PC-3 (cell line): ENCODE measurements at regions not wholly inside any gene's neighbourhood (a gene's known extent, or its start where the extent isn't known, plus 50 kb on each side); places are given as distances from the start of the nearest gene placed in this dataset.

ENCODE experiments used
- ATAC-seq: fragments of 200-7000 bp; cut with Tn5 transposase; 2 replicates; pipeline ENCODE4 v1.9.1; 2020; ENCODE audit warnings: mild to moderate bottlenecking, moderate library complexity
- BruUV-seq: library from RNA; stranded (reverse); fragments of 400-500 nt; replicated peaks from 2 replicates; lab custom pipeline; 2021; lab: Mats Ljungman, UMichigan
- CTCF ChIA-PET: fragments of 300-600 bp; sonication (Branson Sonifier 250); formaldehyde crosslinking; loops from one replicate; lab custom pipeline; 2022; ENCODE audit warnings: antibody characterized with exemption; lab: Charles Lee
- POLR2A ChIA-PET: fragments of 300-600 bp; sonication (Branson Sonifier 250); formaldehyde crosslinking; loops from one replicate; lab custom pipeline; 2022; ENCODE audit warnings: antibody characterized with exemption; ENCODE audit not compliant: unreplicated experiment; lab: Charles Lee
- DNase-seq: peaks from one replicate; pipeline ENCODE4 v3.0.0-alpha.2; 2015
- H2AFZ ChIP-seq: fragments of 300-600 bp; sonication (generic); 2 replicates; pipeline ENCODE4 v1.6.0; 2016; ENCODE audit warnings: antibody characterized with exemption, low read length
- H3F3A ChIP-seq: fragments of 300-600 bp; sonication (generic); one replicate; pipeline ENCODE4 v1.6.0; 2017; ENCODE audit warnings: antibody characterized with exemption, low read length, control low read depth, mild to moderate bottlenecking; ENCODE audit not compliant: unreplicated experiment
- H3K27ac ChIP-seq: fragments of 300-600 bp; sonication (generic); 2 replicates; pipeline ENCODE4 v1.5.1; 2016; ENCODE audit warnings: mild to moderate bottlenecking, low read length
- H3K27me3 ChIP-seq: fragments of 300-600 bp; sonication (generic); 2 replicates; pipeline ENCODE4 v1.6.1; 2016; ENCODE audit warnings: low read length, mixed read lengths
- H3K36me3 ChIP-seq: fragments of 300-600 bp; sonication (generic); 2 replicates; pipeline ENCODE4 v1.6.1; 2016; ENCODE audit warnings: low read depth, mixed run types, low read length, mixed read lengths
- H3K4me1 ChIP-seq: fragments of 300-600 bp; sonication (generic); 2 replicates; pipeline ENCODE4 v1.5.1; 2016; ENCODE audit warnings: low read length; ENCODE audit not compliant: insufficient read depth
- H3K4me2 ChIP-seq: fragments of 300-600 bp; sonication (generic); 2 replicates; pipeline ENCODE4 v1.6.0; 2016; ENCODE audit warnings: low read length
- H3K4me3 ChIP-seq: fragments of 300-600 bp; sonication (generic); 2 replicates; pipeline ENCODE4 v1.5.1; 2016; ENCODE audit warnings: mild to moderate bottlenecking, low read length, mixed read lengths
- H3K79me2 ChIP-seq: fragments of 300-600 bp; sonication (generic); 2 replicates; pipeline ENCODE4 v1.6.1; 2017; ENCODE audit warnings: low read length, mixed read lengths
- H3K9ac ChIP-seq: fragments of 300-600 bp; sonication (generic); 2 replicates; pipeline ENCODE4 v1.6.0; 2016; ENCODE audit warnings: mild to moderate bottlenecking, low read length
- H3K9me2 ChIP-seq: fragments of 300-600 bp; sonication (generic); replicated peaks from 2 replicates; pipeline ENCODE4 v1.6.1; 2016; ENCODE audit warnings: mixed run types, low read length, mixed read lengths
- H3K9me3 ChIP-seq: fragments of 300-600 bp; sonication (generic); 2 replicates; pipeline ENCODE4 v1.6.1; 2016; ENCODE audit warnings: low read length, mixed read lengths
- H4K20me1 ChIP-seq: fragments of 300-600 bp; sonication (generic); 2 replicates; pipeline ENCODE4 v1.6.1; 2016; ENCODE audit warnings: low read length, mixed read lengths
- CTCF ChIP-seq: fragments of 300-600 bp; sonication (generic); conservative IDR thresholded peaks from 2 replicates; pipeline ENCODE4 v1.5.1; 2017; ENCODE audit warnings: antibody characterized with exemption, low read depth, mild to moderate bottlenecking, low read length
- EZH2 ChIP-seq: fragments of 300-600 bp; sonication (generic); IDR thresholded peaks from one replicate; pipeline ENCODE4 v1.6.1; 2017; ENCODE audit warnings: antibody characterized with exemption, mild to moderate bottlenecking, low read length; ENCODE audit not compliant: unreplicated experiment
- EZH2phosphoT487 ChIP-seq: fragments of 300-600 bp; sonication (generic); IDR thresholded peaks from 2 replicates; pipeline ENCODE4 v1.6.1; 2018; ENCODE audit warnings: mild to moderate bottlenecking, antibody characterized with exemption, low read length, borderline replicate concordance
- intact Hi-C: fragments of 100-400 bp; cut with micrococcal nuclease; formaldehyde crosslinking; loops from 2 replicates; pipeline ENCODE4 v1.9.0; 2023

GRCh38 chr5:12825163-12825562 lies 920.9 kb upstream of the CTNND2 start:
- no TSS peak for BruUV-seq
- CTCF ChIA-PET = no interaction called here

GRCh38 chr5:12805165-12805698 lies 901.0 kb upstream of the CTNND2 start:
- no peaks in the 10 kb centered on the region for H3K9me3 ChIP-seq
- TF ChIP-seq EZH2phosphoT487 (no peak), CTCF (no peak)
- no peaks in the 10 kb centered on the region for H3K79me2 ChIP-seq
- CTCF ChIA-PET = no interaction called here
- no peak overlapping the region for H3K4me2 ChIP-seq
- H4K20me1 ChIP-seq = no peaks in the 10 kb centered on the region
- no peak overlapping the region for H3K27ac ChIP-seq
- BruUV-seq = no TSS peak
- H3K27me3 ChIP-seq = no peaks in the 10 kb centered on the region
- ATAC-seq (no peak), DNase-seq (no peak)
- H3K4me1 ChIP-seq = no peaks in the 10 kb centered on the region
- no peak overlapping the region for H3K4me3 ChIP-seq
- intact Hi-C loops = no loop called here
- no peaks in the 10 kb centered on the region for H3K36me3 ChIP-seq
- no peaks in the 10 kb centered on the region for H3K9me2 ChIP-seq
- no peak overlapping the region for H2AFZ ChIP-seq
- no peaks in the 10 kb centered on the region for H3F3A ChIP-seq
- POLR2A ChIA-PET = no interaction called here
- H3K9ac ChIP-seq = no peak overlapping the region

More at GRCh38 chr5:12825163-12825562, 920.9 kb upstream of the CTNND2 start:
- no peak overlapping the region for H3K9ac ChIP-seq
- intact Hi-C loops = no loop called here
- no peaks in the 10 kb centered on the region for H3F3A ChIP-seq
- DNase-seq = no peak
- H3K4me1 ChIP-seq = no peaks in the 10 kb centered on the region
- POLR2A ChIA-PET = no interaction called here
- no peaks in the 10 kb centered on the region for H3K9me2 ChIP-seq
- H3K4me2 ChIP-seq = no peak overlapping the region
- H4K20me1 ChIP-seq = no peaks in the 10 kb centered on the region
- H3K27ac ChIP-seq = no peak overlapping the region
- no peaks in the 10 kb centered on the region for H3K36me3 ChIP-seq
- H3K79me2 ChIP-seq = no peaks in the 10 kb centered on the region
- TF ChIP-seq EZH2phosphoT487 (no peak), EZH2 (no peak), CTCF (no peak)
- no peak for ATAC-seq
- H3K4me3 ChIP-seq = no peak overlapping the region
- H3K27me3 ChIP-seq = no peaks in the 10 kb centered on the region
- peaks cover 13% of the 10 kb centered on the region for H3K9me3 ChIP-seq
- H2AFZ ChIP-seq = no peak overlapping the region

GRCh38 chr5:12799165-12799564 lies 894.9 kb upstream of the CTNND2 start:
- no peak overlapping the region for H3K9ac ChIP-seq
- no peaks in the 10 kb centered on the region for H3K4me1 ChIP-seq
- no peak overlapping the region for H3K27ac ChIP-seq
- no peak overlapping the region for H3K4me2 ChIP-seq
- H3K36me3 ChIP-seq = no peaks in the 10 kb centered on the region
- ATAC-seq = no peak
- no peak for TF ChIP-seq EZH2
- no peak for TF ChIP-seq CTCF
- TF ChIP-seq EZH2phosphoT487 = no peak
- H3K4me3 ChIP-seq = no peak overlapping the region
- ChIA-PET POLR2A (no interaction called here), CTCF (no interaction called here)
- intact Hi-C loops = no loop called here
- no peaks in the 10 kb centered on the region for H3K27me3 ChIP-seq
- no peaks in the 10 kb centered on the region for H3F3A ChIP-seq
- no peaks in the 10 kb centered on the region for H4K20me1 ChIP-seq
- no peaks in the 10 kb centered on the region for H3K9me3 ChIP-seq
- H2AFZ ChIP-seq = no peak overlapping the region
- no peak for DNase-seq
- H3K79me2 ChIP-seq = no peaks in the 10 kb centered on the region
- no TSS peak for BruUV-seq
- H3K9me2 ChIP-seq = no peaks in the 10 kb centered on the region
